Esophagus squamous epithelium (tissue), 4 donors: ENCODE measurements at regions not wholly inside any gene's neighbourhood (a gene's known extent, or its start where the extent isn't known, plus 50 kb on each side); places are given as distances from the start of the nearest gene placed in this dataset.

Source experiments
- POLR2A ChIP-seq, 4 donors: fragments of 450-650 bp; IDR thresholded peaks; one replicate each; pipeline ENCODE4 v1.6.1; 2017; ENCODE audit warnings: antibody characterized with exemption in 4 of 4, mild to moderate bottlenecking in 4 of 4, moderate library complexity in 3 of 4
- TF ChIP-seq, protein P1 (sequence below), 6 experiments: fragments of 450-650 bp in 4 of 6; fragments of 200-600 bp in 2 of 6; sonication (generic) in 2 of 6; IDR thresholded peaks; one replicate each; pipeline ENCODE4 v1.5.1; 2016 to 2019; ENCODE audit warnings: antibody characterized with exemption in 6 of 6, mild to moderate bottlenecking in 4 of 6, moderate library complexity in 4 of 6

- TF ChIP-seq POLR2A (IDR thresholded peaks at IDR 0.05) = no peak
- TF ChIP-seq, protein P1, sequence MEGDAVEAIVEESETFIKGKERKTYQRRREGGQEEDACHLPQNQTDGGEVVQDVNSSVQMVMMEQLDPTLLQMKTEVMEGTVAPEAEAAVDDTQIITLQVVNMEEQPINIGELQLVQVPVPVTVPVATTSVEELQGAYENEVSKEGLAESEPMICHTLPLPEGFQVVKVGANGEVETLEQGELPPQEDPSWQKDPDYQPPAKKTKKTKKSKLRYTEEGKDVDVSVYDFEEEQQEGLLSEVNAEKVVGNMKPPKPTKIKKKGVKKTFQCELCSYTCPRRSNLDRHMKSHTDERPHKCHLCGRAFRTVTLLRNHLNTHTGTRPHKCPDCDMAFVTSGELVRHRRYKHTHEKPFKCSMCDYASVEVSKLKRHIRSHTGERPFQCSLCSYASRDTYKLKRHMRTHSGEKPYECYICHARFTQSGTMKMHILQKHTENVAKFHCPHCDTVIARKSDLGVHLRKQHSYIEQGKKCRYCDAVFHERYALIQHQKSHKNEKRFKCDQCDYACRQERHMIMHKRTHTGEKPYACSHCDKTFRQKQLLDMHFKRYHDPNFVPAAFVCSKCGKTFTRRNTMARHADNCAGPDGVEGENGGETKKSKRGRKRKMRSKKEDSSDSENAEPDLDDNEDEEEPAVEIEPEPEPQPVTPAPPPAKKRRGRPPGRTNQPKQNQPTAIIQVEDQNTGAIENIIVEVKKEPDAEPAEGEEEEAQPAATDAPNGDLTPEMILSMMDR (IDR thresholded peaks at IDR 0.05) = no peak
Observed at GRCh38 chr3:83802801-83803200, 1156.0 kb upstream of the CADM2 start.
